VCaP (cell line): ENCODE measurements at regions not wholly inside any gene's neighbourhood (a gene's known extent, or its start where the extent isn't known, plus 50 kb on each side); places are given as distances from the start of the nearest gene placed in this dataset.

Source experiments
- H3K27ac ChIP-seq: fragments of 450-650 bp; 2 replicates; pipeline ENCODE4 v1.5.1; 2017
- CTCF ChIP-seq: fragments of 450-650 bp; conservative IDR thresholded peaks from 2 replicates; pipeline ENCODE4 v1.5.1; 2017; ENCODE audit warnings: mild to moderate bottlenecking, moderate library complexity

GRCh38 chr20:4445331-4445730 is 196.2 kb upstream of the ADRA1D start:
- TF ChIP-seq CTCF: no peak
- no peak overlapping the region for H3K27ac ChIP-seq

- no peak for TF ChIP-seq CTCF
- H3K27ac ChIP-seq: no peak overlapping the region
Observed at GRCh38 chr20:4444404-4444803, 195.3 kb upstream of the ADRA1D start.

- no peak for TF ChIP-seq CTCF
- no peak overlapping the region for H3K27ac ChIP-seq
Observed at GRCh38 chr20:4443016-4443415, 193.9 kb upstream of the ADRA1D start.

GRCh38 chr20:4441871-4442270 is 192.8 kb upstream of the ADRA1D start:
- TF ChIP-seq CTCF: no peak
- H3K27ac ChIP-seq: no peak overlapping the region

- H3K27ac ChIP-seq: no peak overlapping the region
- TF ChIP-seq CTCF: no peak
Observed at GRCh38 chr20:4441191-4441590, 192.1 kb upstream of the ADRA1D start.

GRCh38 chr20:4439461-4439860 is 190.4 kb upstream of the ADRA1D start:
- no peak overlapping the region for H3K27ac ChIP-seq
- no peak for TF ChIP-seq CTCF

GRCh38 chr20:4437131-4437530 is 188.0 kb upstream of the ADRA1D start:
- H3K27ac ChIP-seq: no peak overlapping the region
- no peak for TF ChIP-seq CTCF
